Thyroid gland (tissue), 4 donors: ENCODE measurements at regions not wholly inside any gene's neighbourhood (a gene's known extent, or its start where the extent isn't known, plus 50 kb on each side); places are given as distances from the start of the nearest gene placed in this dataset.

Experiments used
- DNase-seq, 2 donors: peaks; one replicate each; pipeline ENCODE4 v3.0.0-alpha.2; 2019
- H3K27ac ChIP-seq, 3 donors: fragments of 200-600 bp; sonication (generic); 1 replicate in 2 of 3; 2 replicates in 1 of 3; pipeline ENCODE4 v1.5.1; 2016 to 2019; ENCODE audit warnings: mild to moderate bottlenecking in 1 of 3, moderate library complexity in 1 of 3
- H3K27me3 ChIP-seq: fragments of 200-600 bp; sonication (generic); one replicate; pipeline ENCODE4 v1.5.1; 2019
- H3K36me3 ChIP-seq, 2 donors: fragments of 200-600 bp; sonication (generic); one replicate each; pipeline ENCODE4 v1.5.1; 2016 to 2019
- H3K4me1 ChIP-seq, 2 donors: fragments of 200-600 bp; sonication (generic); one replicate each; pipeline ENCODE4 v1.5.1; 2017 to 2019
- H3K4me3 ChIP-seq, 3 donors: fragments of 200-600 bp; sonication (generic); replicated peaks in 1 of 3; 1 replicate in 2 of 3; 2 replicates in 1 of 3; pipeline ENCODE4 v1.5.1; 2016; ENCODE audit warnings: mild to moderate bottlenecking in 1 of 3
- H3K9me3 ChIP-seq: fragments of 200-600 bp; sonication (generic); one replicate; pipeline ENCODE4 v1.5.1; 2017
- POLR2A ChIP-seq, 2 donors: fragments of 450-650 bp; IDR thresholded peaks; one replicate each; pipeline ENCODE4 v1.6.1; 2017; ENCODE audit warnings: antibody characterized with exemption in 2 of 2, mild to moderate bottlenecking in 2 of 2, moderate library complexity in 1 of 2
- whole genome bisulfite sequencing, 2 donors: methylation state at CpG; one replicate each; pipeline ENCODE4 v1.1.5; 2017; 5-methylcytosine and 5-hydroxymethylcytosine counted together
- intact Hi-C: fragments of 100-400 bp; cut with DNase I; formaldehyde crosslinking; loops from one replicate; pipeline ENCODE4 v1.15.1; 2023
- TF ChIP-seq, protein P1 (sequence below), 6 experiments: fragments of 200-600 bp in 3 of 6; fragments of 450-650 bp in 3 of 6; sonication (generic) in 3 of 6; IDR thresholded peaks; one replicate each; pipeline ENCODE4 v1.5.1; 2016 to 2019; ENCODE audit warnings: antibody characterized with exemption in 6 of 6, mild to moderate bottlenecking in 2 of 6, inconsistent platforms in 1 of 6, moderate library complexity in 1 of 6

DNA sequence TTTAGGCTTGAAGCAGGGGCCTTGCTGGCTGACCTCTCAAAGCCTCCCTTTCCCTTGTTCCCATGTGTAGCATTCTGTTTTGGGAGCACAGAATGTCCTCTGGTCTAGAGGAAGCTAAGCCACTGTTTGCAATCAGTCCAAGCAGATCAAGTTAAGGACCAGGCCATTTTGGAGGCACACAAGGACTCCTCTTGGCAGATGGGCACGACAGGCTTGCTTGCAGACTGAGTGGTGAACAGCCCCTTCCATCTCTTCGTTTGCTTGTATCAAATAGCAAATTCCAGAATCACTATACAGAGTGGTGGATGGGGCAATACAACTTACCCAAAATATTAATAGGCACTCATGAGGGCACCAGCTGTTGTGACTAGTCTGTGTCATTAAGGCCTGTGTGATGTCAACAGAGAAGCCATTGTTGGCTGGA lies 215.5 kb upstream of the SERP2 start:
- Histone ChIP-seq H3K9me3 (no peaks in the 10 kb centered on the region), H3K27me3 (no peaks in the 10 kb centered on the region), H3K36me3 (no peaks in the 10 kb centered on the region), H3K4me3 (no peak overlapping the region), H3K4me1 (peaks cover 13 to 14% of the 10 kb centered on the region in 2 donors), H3K27ac (no peak overlapping the region)
- intact Hi-C loops, result no loop called here
- 53 to 83% methylated on average over 2 of the region's 2 CpGs for WGBS, 2 donors
- no peak for TF ChIP-seq POLR2A (IDR thresholded peaks at IDR 0.05)
- TF ChIP-seq, protein P1, sequence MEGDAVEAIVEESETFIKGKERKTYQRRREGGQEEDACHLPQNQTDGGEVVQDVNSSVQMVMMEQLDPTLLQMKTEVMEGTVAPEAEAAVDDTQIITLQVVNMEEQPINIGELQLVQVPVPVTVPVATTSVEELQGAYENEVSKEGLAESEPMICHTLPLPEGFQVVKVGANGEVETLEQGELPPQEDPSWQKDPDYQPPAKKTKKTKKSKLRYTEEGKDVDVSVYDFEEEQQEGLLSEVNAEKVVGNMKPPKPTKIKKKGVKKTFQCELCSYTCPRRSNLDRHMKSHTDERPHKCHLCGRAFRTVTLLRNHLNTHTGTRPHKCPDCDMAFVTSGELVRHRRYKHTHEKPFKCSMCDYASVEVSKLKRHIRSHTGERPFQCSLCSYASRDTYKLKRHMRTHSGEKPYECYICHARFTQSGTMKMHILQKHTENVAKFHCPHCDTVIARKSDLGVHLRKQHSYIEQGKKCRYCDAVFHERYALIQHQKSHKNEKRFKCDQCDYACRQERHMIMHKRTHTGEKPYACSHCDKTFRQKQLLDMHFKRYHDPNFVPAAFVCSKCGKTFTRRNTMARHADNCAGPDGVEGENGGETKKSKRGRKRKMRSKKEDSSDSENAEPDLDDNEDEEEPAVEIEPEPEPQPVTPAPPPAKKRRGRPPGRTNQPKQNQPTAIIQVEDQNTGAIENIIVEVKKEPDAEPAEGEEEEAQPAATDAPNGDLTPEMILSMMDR (IDR thresholded peaks at IDR 0.05), result no peak
- no peak for DNase-seq

DNA sequence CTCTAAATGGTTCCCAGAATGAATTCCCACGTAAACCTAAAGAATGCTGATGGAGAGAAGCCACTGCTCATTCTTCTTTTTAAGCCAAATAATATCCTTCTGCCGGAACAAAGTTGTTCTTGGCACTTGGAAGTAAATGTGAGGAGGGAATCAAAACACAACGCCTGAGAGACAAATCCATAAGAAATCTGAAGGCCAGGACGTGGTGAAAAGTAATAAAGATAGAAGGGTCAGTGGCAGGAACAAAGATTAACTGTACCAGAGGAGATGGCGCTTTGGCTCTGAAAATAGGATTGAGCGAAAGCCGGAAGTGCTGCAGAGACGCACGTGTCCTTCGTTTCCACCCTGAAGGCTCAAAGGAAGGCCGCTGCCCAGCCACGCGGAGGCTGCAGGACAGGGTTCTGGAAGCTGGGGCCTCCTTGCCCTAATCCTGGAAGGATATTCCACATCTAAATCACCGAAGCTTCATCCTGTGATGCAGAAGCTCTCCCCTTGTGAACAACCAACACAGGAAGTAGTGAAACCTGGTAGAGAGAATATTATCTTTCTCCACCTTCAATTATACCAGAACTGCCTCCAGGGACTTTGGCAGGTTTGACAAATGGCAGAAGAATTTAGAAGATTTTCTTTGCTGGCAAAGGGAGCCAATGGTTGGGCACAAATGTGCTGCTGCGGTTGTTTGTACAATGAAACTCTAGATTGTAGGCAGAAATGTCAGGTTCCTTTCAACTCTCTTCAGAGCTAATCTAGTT lies 214.6 kb upstream of the SERP2 start:
- intact Hi-C loops, result no loop called here
- TF ChIP-seq, protein P1 (IDR thresholded peaks at IDR 0.05), result no peak
- no peak for TF ChIP-seq POLR2A (IDR thresholded peaks at IDR 0.05)
- no peaks in the 10 kb centered on the region for H3K36me3 ChIP-seq
- no peaks in the 10 kb centered on the region for H3K27me3 ChIP-seq
- no peak for DNase-seq
- peak overlapping the region in 1 of 3 donors; percentile 8 for H3K27ac ChIP-seq
- no peak overlapping the region for H3K4me3 ChIP-seq
- H3K9me3 ChIP-seq, result no peaks in the 10 kb centered on the region
- peaks cover 13 to 14% of the 10 kb centered on the region in 2 donors for H3K4me1 ChIP-seq
- WGBS, 2 donors, result 70 to 79% methylated on average over 15 of the region's 15 CpGs

DNA sequence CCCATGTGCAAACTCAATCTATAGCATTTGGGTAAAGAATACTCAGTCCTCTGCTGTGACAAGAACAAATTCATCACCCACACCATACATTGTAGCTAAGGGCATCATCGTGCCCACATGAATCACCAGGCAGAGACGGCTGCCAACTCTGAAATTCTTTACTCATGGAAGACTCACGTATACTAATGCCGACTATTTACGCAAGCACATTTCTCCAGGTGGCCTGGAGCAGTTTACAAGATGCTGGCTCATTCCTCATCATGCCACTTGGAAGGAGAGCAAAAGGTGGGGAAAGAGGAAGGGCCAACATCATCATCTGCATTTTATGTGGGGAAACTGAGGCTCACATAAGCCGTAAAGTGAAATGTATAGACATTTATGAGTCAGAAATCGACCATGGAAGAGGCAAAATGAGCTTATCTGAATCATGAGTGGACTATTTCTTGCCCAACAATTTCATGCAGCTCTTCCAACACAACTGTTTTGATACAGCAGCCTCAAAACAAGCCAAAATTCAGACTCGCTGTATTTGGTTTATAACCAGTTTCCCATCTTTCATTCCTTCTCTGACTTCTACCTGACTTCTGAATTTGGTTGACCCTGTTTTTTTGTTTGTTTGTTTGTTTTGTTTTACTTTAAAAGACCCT lies 213.9 kb upstream of the SERP2 start:
- Histone ChIP-seq H3K27me3 (no peaks in the 10 kb centered on the region), H3K9me3 (no peaks in the 10 kb centered on the region), H3K4me3 (no peak overlapping the region), H3K4me1 (peaks cover 13 to 14% of the 10 kb centered on the region in 2 donors), H3K36me3 (no peaks in the 10 kb centered on the region), H3K27ac (no peak overlapping the region)
- WGBS, 2 donors, result 77 to 82% methylated on average over 8 of the region's 8 CpGs
- TF ChIP-seq, protein P1 (IDR thresholded peaks at IDR 0.05), result no peak
- TF ChIP-seq POLR2A (IDR thresholded peaks at IDR 0.05), result no peak
- intact Hi-C loops, result no loop called here
- no peak for DNase-seq

DNA sequence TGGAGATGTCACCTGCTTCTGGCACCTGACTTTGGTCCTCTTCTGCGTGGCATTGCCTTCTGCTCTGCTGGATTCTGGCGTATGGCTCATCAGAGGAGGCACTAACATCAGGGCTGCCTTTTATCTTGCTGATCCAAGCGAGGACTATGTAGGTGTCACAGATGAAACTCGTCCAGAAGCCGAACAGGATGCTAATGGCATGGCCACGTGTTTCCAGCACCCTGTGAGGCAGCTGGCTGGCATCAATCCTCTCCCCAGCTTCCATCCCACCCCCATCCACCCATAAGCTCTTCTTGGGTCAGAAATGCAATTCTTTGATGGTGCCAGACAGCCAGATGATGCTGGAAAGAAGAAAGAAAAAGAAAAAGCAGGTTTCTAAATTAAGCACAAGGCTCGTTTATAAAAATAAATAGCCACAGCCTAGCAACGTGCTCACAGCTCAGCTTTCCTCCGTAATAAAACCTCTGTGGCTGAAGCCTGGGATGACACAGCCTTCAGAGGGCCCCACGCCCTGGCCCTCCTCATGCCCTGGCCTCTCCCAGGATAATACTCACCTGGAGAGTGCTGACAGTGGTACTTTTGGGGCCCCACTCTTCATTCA lies 212.9 kb upstream of the SERP2 start:
- no peak for DNase-seq
- 77 to 82% methylated on average over 10 of the region's 10 CpGs for WGBS, 2 donors
- TF ChIP-seq POLR2A (IDR thresholded peaks at IDR 0.05), result no peak
- Histone ChIP-seq H3K4me1 (peaks cover 6 to 14% of the 10 kb centered on the region in 2 donors), H3K27ac (no peak overlapping the region), H3K27me3 (no peaks in the 10 kb centered on the region), H3K36me3 (no peaks in the 10 kb centered on the region), H3K9me3 (no peaks in the 10 kb centered on the region), H3K4me3 (no peak overlapping the region)
- intact Hi-C loops, result no loop called here

DNA sequence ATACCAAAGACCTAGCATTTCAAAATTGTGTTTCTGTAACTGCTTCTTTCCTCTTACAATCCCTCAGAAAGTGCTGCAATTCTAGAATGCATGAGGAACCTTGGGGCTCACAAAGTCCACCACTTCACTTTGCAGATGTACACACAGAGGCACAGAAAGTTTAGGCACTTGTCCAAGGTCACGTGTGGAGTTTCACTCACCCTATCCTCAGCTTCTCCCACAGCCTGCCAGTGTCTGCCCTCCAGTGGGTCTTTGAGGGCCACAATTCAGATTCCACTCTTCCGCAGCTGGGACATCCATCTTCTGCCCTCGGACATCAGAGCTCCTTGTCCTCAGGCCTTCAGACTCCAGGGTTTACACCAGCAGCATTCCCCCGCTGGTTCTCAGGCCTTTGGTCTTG lies 210.5 kb upstream of the SERP2 start:
- Histone ChIP-seq H3K4me1 (peaks cover 0 to 6% of the 10 kb centered on the region in 2 donors), H3K36me3 (no peaks in the 10 kb centered on the region), H3K9me3 (no peaks in the 10 kb centered on the region), H3K27me3 (no peaks in the 10 kb centered on the region), H3K27ac (no peak overlapping the region), H3K4me3 (no peak overlapping the region)
- 77 to 91% methylated on average over 4 of the region's 4 CpGs for WGBS, 2 donors
- intact Hi-C loops, result no loop called here
- no peak for TF ChIP-seq POLR2A (IDR thresholded peaks at IDR 0.05)
- TF ChIP-seq, protein P1 (IDR thresholded peaks at IDR 0.05), result no peak
- no peak for DNase-seq
